Progenitor cell of endocrine pancreas (in vitro differentiated cells): ENCODE measurements at regions not wholly inside any gene's neighbourhood (a gene's known extent, or its start where the extent isn't known, plus 50 kb on each side); places are given as distances from the start of the nearest gene placed in this dataset.
"Not testable (repeated sequence)": the region's sequence is repeated elsewhere in the genome, so short reads cannot be mapped to it uniquely, and the experiment has no call there.

Source experiments
- DNase-seq: peaks from one replicate; pipeline ENCODE4 v3.0.0; 2021; ENCODE audit warnings: low spot score; ENCODE audit not compliant: unreplicated experiment
- H3K27ac Mint-ChIP-seq: 2 replicates; pipeline ENCODE4 v1.8.0; 2021; ENCODE audit warnings: mild to moderate bottlenecking, moderate library complexity, mixed read lengths
- H3K27me3 Mint-ChIP-seq: 2 replicates; pipeline ENCODE4 v1.8.0; 2021; ENCODE audit warnings: mixed read lengths
- H3K36me3 Mint-ChIP-seq: 2 replicates; pipeline ENCODE4 v1.8.0; 2022; ENCODE audit warnings: mixed read lengths; ENCODE audit not compliant: insufficient read depth
- H3K4me1 Mint-ChIP-seq: 2 replicates; pipeline ENCODE4 v1.8.0; 2021; ENCODE audit warnings: low read depth, mixed read lengths
- H3K4me3 Mint-ChIP-seq: 2 replicates; pipeline ENCODE4 v1.8.0; 2021; ENCODE audit warnings: low read depth, mild to moderate bottlenecking, moderate library complexity, mixed read lengths
- H3K9me3 Mint-ChIP-seq: 2 replicates; pipeline ENCODE4 v1.8.0; 2021; ENCODE audit warnings: low read depth, mixed read lengths
- CTCF ChIP-seq: fragments of 200-600 bp; sonication (generic); IDR thresholded peaks from one replicate; pipeline ENCODE4 v1.5.0; 2021; ENCODE audit warnings: antibody characterized with exemption, mild to moderate bottlenecking; ENCODE audit not compliant: unreplicated experiment

GRCh38 chr10:100645091-100645490, 100.3 kb upstream of the PAX2 start:
- DNase-seq: no peak
- no peaks in the 10 kb centered on the region for H3K9me3 Mint-ChIP-seq
- no peaks in the 10 kb centered on the region for H3K36me3 Mint-ChIP-seq
- no peak overlapping the region for H3K4me3 Mint-ChIP-seq
- H3K27ac Mint-ChIP-seq: no peak overlapping the region
- H3K27me3 Mint-ChIP-seq: peaks cover 87% of the 10 kb centered on the region
- no peak for TF ChIP-seq CTCF
- H3K4me1 Mint-ChIP-seq: no peaks in the 10 kb centered on the region

- no peak overlapping the region for H3K27ac Mint-ChIP-seq
- no peaks in the 10 kb centered on the region for H3K9me3 Mint-ChIP-seq
- H3K36me3 Mint-ChIP-seq: no peaks in the 10 kb centered on the region
- no peak for TF ChIP-seq CTCF
- no peak for DNase-seq
- peaks cover 88% of the 10 kb centered on the region for H3K27me3 Mint-ChIP-seq
- no peaks in the 10 kb centered on the region for H3K4me1 Mint-ChIP-seq
- H3K4me3 Mint-ChIP-seq: no peak overlapping the region
Measured at GRCh38 chr10:100645613-100646392, 99.6 kb upstream of the PAX2 start.

GRCh38 chr10:100647928-100648327, 97.5 kb upstream of the PAX2 start:
- no peaks in the 10 kb centered on the region for H3K4me1 Mint-ChIP-seq
- H3K4me3 Mint-ChIP-seq: no peak overlapping the region
- no peak for DNase-seq
- H3K36me3 Mint-ChIP-seq: no peaks in the 10 kb centered on the region
- TF ChIP-seq CTCF: no peak
- H3K9me3 Mint-ChIP-seq: no peaks in the 10 kb centered on the region
- no peak overlapping the region for H3K27ac Mint-ChIP-seq
- peaks cover 78% of the 10 kb centered on the region for H3K27me3 Mint-ChIP-seq

- peaks cover 77% of the 10 kb centered on the region for H3K27me3 Mint-ChIP-seq
- H3K36me3 Mint-ChIP-seq: no peaks in the 10 kb centered on the region
- peaks cover 14% of the 10 kb centered on the region for H3K4me1 Mint-ChIP-seq
- DNase-seq: no peak
- no peak overlapping the region for H3K27ac Mint-ChIP-seq
- TF ChIP-seq CTCF: no peak
- no peak overlapping the region for H3K4me3 Mint-ChIP-seq
- H3K9me3 Mint-ChIP-seq: no peaks in the 10 kb centered on the region
Measured at GRCh38 chr10:100650693-100651092, 94.7 kb upstream of the PAX2 start.

- not testable (repeated sequence) for DNase-seq, H3K27ac Mint-ChIP-seq, H3K4me3 Mint-ChIP-seq, H3K36me3 Mint-ChIP-seq, H3K9me3 Mint-ChIP-seq
- peaks cover 16% of the 10 kb centered on the region for H3K4me1 Mint-ChIP-seq
- peaks cover 77% of the 10 kb centered on the region for H3K27me3 Mint-ChIP-seq
Measured at GRCh38 chr10:100651099-100651498, 94.3 kb upstream of the PAX2 start.

GRCh38 chr10:100651916-100652315, 93.5 kb upstream of the PAX2 start:
- H3K27me3 Mint-ChIP-seq: peaks cover 70% of the 10 kb centered on the region

More at GRCh38 chr10:100651916-100652315, 93.5 kb upstream of the PAX2 start:
- Mint-ChIP-seq H3K4me1 (peaks cover 16% of the 10 kb centered on the region), H3K36me3 (no peaks in the 10 kb centered on the region), H3K9me3 (no peaks in the 10 kb centered on the region), H3K4me3 (no peak overlapping the region), H3K27ac (no peak overlapping the region)
- TF ChIP-seq CTCF: no peak
- no peak for DNase-seq
